Iris pigment epithelial cell (primary cell): ENCODE measurements at regions not wholly inside any gene's neighbourhood (a gene's known extent, or its start where the extent isn't known, plus 50 kb on each side); places are given as distances from the start of the nearest gene placed in this dataset.

Experiments used
- DNase-seq: peaks from one replicate; pipeline ENCODE4 v3.0.0-alpha.2; 2011; ENCODE audit warnings: low read depth

GRCh38 chr9:70478963-70479641 is 64.6 kb upstream of the KLF9 start:
- DNase-seq: peak; percentile 90

- DNase-seq: no peak
These were observed 63.5 kb upstream of the KLF9 start for GRCh38 chr9:70477907-70478480.

DNA sequence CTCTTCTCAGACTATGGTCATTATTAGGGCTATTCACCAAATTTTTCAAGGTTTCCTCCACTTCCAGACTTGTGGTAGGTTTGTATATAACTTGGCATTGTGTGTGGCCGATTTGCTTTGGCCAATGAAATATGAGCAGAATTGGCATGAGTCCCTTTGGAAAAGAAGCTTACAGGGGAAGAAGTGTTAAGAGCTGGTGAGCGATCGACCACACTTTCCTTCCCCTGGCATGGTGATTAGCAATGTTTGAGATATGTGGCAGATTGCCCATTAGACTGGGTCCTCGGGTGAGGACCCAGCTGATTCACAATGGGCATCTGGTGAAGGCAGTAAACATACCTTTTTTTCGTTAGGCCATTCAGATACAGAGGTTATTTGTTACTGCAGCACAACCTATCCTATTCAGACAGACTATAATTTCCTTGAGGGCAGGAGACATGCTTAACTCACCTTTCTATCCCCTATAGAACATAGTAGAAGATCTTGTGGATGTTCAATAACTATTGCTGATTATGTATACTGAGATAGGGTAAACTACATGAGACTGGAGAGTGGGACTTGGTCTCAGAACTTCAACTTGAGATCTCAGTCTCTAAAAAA is 62.8 kb upstream of the KLF9 start:
- DNase-seq: peak; percentile 49

GRCh38 chr9:70475211-70475610 is 60.8 kb upstream of the KLF9 start:
- no peak for DNase-seq

DNA sequence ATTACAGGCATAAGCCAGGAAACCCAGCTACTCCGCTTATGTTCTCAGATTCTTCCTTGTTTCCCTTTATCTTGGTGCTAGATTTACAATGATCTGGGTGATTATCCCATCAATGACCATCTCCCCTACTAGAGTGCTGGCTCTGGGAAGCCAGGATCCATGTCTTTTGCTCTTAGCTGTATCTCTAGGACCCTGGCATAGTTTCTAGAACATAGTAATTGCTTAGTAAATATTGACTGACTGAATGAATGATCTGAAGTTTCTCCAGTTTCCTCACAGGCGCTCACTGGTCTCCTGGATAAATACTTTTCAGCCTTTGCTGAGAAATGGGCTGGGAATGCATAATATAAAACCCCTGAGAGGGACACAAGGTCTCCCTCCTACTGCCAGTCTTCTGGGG is 60.0 kb upstream of the KLF9 start:
- no peak for DNase-seq

DNA sequence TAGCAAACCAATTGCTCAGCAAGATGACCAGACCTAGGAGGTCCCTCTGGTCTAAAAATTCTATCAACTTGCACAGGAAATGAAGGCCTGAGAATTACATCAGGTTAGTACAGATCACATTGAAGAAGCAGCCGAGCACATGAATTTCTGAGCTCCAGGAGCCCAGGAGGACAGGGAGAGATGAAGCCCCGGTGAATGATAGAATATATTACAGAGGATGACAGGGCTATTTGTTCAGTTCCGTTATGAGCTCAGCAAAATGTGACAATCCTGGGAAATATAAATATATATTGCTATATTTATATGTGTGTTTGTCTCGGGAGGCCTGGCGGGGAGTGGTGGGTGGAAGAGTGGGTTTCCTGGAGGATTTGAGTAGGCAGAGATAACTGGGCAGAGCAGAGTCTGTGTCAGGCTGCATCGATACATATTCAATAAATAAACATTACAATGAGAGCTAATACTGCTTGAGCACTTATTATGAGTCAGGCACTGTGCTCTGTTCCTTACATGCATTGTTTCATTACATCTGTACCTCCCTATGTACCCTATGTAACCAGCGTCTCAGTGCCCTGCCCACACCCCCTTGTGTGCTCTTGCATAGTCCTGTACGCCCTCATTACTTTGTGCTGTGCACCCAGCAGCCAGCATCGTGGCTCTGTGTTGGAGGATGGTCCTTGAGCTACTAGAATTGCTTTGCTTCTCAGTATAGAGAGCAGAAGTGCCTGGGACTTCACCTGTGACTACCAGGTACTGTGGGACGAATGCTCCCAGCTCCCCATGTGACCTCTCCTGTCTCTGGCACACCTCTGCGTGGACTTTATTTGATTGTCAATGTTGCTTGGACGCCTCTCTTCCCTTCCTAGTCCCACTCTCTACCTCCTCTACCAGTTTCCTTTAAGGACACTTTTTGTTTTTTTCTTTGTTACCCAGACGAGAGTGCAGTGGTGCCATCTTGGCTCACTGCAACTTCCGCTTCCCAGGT is 58.1 kb upstream of the KLF9 start:
- peak; percentile 51 for DNase-seq

- no peak for DNase-seq
These were observed 55.9 kb upstream of the KLF9 start for GRCh38 chr9:70470050-70471015.

DNA sequence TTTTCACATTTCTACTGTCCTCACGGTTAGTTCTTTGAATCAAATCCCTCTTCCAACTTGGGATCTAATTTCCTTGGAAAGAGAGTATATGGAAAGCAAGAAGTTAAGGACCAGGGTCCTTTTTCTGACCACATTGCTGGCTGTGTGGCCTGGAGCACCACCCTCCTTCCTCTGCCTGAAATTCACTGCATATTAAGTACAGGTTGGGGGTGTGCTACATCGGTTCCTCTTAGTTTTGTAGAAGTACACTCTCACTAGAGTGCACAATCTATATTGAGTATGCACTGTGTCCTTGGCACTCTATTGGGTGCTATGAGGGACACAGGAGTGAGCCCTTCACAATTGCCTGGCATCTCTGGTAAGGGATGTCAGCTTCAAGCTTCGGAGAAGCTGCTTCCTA is 53.8 kb upstream of the KLF9 start:
- DNase-seq: no peak

DNA sequence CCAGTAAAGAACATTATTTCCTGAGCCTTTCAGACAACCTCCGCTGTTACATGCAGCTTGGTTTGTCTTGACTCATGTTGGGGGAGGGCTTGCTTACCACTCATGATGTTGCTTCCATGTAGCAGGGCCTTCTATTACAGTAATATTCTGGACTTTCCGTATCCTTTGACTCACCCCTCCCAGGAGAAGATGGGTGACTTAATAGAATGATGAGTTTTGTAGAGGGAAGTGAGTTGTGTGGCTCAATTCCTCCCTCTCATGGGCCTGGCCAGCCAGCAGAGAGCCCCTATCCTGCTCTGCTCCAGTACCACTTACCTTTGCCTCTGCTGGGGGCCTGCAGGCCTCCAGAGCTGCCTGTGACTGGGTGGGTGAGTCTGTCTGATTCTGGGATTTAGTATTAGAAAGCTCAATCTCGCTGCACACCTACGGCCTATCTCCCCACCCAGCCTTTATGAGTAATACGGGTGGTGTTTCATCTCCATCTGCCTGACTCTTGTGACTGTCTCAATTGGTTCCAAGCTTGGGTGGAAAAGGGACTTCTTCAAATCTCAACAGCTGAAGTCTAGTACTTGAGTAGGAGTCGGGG is 52.6 kb upstream of the KLF9 start:
- DNase-seq: peak; percentile 94

DNA sequence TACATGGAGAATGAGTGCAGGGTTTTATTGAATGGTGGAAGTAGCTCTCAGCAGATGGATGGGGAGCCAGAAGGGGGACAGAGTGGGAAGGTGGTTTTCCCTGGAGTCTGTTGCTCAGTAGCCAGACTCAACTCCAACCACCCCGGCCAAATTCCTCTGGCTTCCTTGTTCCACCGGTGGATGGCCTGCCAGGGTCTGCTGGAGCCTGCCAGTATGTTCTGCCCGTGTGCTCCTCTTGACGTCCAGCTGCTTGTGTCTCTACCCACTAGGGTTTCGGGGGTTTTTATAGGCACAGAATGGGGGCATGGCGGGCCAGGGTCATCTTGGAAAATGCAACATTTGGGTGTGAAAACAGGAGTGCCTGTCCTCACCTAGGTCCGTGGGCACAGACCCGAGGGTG is 51.4 kb upstream of the KLF9 start:
- DNase-seq: no peak

DNA sequence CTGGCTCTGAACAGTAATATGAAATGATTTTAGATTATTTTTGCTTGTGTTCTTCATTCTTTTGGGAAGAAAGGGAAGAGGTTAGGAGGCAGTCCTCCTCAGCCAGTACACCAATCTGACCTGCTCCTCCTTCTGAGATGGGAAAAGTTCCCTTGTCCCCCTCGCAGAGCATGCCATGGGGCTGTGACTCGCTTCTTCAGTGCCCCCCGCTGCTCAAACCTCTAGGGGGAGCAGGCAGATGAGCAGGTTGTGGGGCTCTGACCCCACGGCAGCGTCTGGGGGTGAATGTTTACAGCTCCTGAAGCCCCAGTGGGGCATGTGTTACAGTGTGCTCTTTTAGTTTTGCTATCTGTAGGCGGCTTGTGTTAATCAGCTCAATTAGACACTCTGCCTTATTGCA is 50.9 kb upstream of the KLF9 start:
- DNase-seq: no peak
